Fibroblast of lung (primary cell): ENCODE measurements at regions not wholly inside any gene's neighbourhood (a gene's known extent, or its start where the extent isn't known, plus 50 kb on each side); places are given as distances from the start of the nearest gene placed in this dataset.

Experiments
- DNase-seq, 2 donors: peaks; one replicate each; pipeline versions ENCODE4 v3.0.0 to v3.0.0-alpha.2; 2010; ENCODE audit warnings: low read depth in 2 of 2
- H2AFZ ChIP-seq: 2 replicates; pipeline ENCODE4 v1.5.1; 2012; ENCODE audit warnings: low read length, control low read depth, inconsistent platforms
- H3K27ac ChIP-seq: 2 replicates; pipeline ENCODE4 v1.5.1; 2011; ENCODE audit warnings: low read length, control low read depth; ENCODE audit not compliant: insufficient read depth
- H3K27me3 ChIP-seq: 2 replicates; pipeline ENCODE4 v1.5.1; 2011; ENCODE audit warnings: mild to moderate bottlenecking, low read length; ENCODE audit not compliant: control insufficient read depth, insufficient read depth
- H3K36me3 ChIP-seq: 2 replicates; pipeline ENCODE4 v1.5.1; 2011; ENCODE audit warnings: low read length; ENCODE audit not compliant: control insufficient read depth, insufficient read depth
- H3K4me1 ChIP-seq: 2 replicates; pipeline ENCODE4 v1.5.1; 2011; ENCODE audit warnings: low read length; ENCODE audit not compliant: control insufficient read depth, insufficient read depth; ENCODE audit errors: extremely low read depth
- H3K4me2 ChIP-seq: 2 replicates; pipeline ENCODE4 v1.5.1; 2011; ENCODE audit warnings: low read length, control low read depth; ENCODE audit not compliant: insufficient read depth; ENCODE audit errors: extremely low read depth
- H3K4me3 ChIP-seq, 4 experiments: fragments of 200-600 bp in 1 of 4; sonication (generic) in 1 of 4; replicated peaks in 1 of 4; 2 replicates each; pipeline ENCODE4 v1.5.1; 2011 to 2016; ENCODE audit warnings: low read length in 4 of 4, low read depth in 3 of 4, mild to moderate bottlenecking in 3 of 4, control low read depth in 2 of 4, inconsistent platforms in 1 of 4, mixed read lengths in 1 of 4; ENCODE audit not compliant: insufficient read depth in 1 of 4; ENCODE audit errors: control extremely low read depth in 1 of 4
- H3K79me2 ChIP-seq: 2 replicates; pipeline ENCODE4 v1.5.1; 2012; ENCODE audit warnings: mild to moderate bottlenecking, low read length, inconsistent platforms; ENCODE audit not compliant: control insufficient read depth, insufficient read depth
- H3K9ac ChIP-seq: 2 replicates; pipeline ENCODE4 v1.5.1; 2011; ENCODE audit warnings: mild to moderate bottlenecking, low read length, control low read depth; ENCODE audit not compliant: insufficient read depth
- H3K9me3 ChIP-seq: 2 replicates; pipeline ENCODE4 v1.5.1; 2012; ENCODE audit warnings: low read depth, low read length; ENCODE audit not compliant: control insufficient read depth, insufficient read depth
- H4K20me1 ChIP-seq: 2 replicates; pipeline ENCODE4 v1.5.1; 2011; ENCODE audit warnings: low read length; ENCODE audit not compliant: control insufficient read depth, insufficient read depth; ENCODE audit errors: extremely low read depth
- EZH2 ChIP-seq: IDR thresholded peaks from 2 replicates; pipeline ENCODE4 v1.5.1; 2012; ENCODE audit warnings: low read length, control low read depth, mild to moderate bottlenecking; ENCODE audit errors: missing control alignments
- TF ChIP-seq, protein P1 (sequence below), 2 donors: IDR thresholded peaks in 1 of 2; conservative IDR thresholded peaks in 1 of 2; 1 replicate in 1 of 2; 2 replicates in 1 of 2; pipeline ENCODE4 v1.5.1; 2011 to 2012; ENCODE audit warnings: low read length in 2 of 2, control low read depth in 1 of 2, inconsistent platforms in 1 of 2, low read depth in 1 of 2, mild to moderate bottlenecking in 1 of 2

DNA sequence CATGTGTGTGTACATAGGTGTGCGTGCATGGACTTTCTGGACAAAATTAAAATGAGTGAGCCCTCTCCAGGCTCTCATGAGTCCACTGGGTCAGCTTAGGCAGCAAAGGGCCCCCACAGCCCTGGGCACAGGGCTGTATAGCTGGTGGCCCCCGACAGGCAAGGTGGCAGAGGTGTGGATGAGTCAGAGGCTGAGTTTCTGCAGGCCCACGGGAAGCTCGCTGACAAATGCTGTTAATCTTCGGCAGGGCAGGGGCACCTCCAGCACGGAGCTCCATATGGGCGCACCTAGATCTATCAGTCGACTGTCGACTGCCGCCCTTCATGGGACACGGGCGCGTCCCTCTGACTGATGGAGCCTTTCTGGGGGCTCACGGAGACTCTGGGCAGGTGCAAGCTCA, 181.1 kb downstream of the URI1 start:
- no peaks in the 10 kb centered on the region for H3K27me3 ChIP-seq
- no peak overlapping the region for H3K9ac ChIP-seq
- no peaks in the 10 kb centered on the region for H4K20me1 ChIP-seq
- H3K9me3 ChIP-seq: no peaks in the 10 kb centered on the region
- no peaks in the 10 kb centered on the region for H3K4me1 ChIP-seq
- H3K79me2 ChIP-seq: no peaks in the 10 kb centered on the region
- H2AFZ ChIP-seq: no peak overlapping the region
- TF ChIP-seq EZH2: no peak
- TF ChIP-seq, protein P1, sequence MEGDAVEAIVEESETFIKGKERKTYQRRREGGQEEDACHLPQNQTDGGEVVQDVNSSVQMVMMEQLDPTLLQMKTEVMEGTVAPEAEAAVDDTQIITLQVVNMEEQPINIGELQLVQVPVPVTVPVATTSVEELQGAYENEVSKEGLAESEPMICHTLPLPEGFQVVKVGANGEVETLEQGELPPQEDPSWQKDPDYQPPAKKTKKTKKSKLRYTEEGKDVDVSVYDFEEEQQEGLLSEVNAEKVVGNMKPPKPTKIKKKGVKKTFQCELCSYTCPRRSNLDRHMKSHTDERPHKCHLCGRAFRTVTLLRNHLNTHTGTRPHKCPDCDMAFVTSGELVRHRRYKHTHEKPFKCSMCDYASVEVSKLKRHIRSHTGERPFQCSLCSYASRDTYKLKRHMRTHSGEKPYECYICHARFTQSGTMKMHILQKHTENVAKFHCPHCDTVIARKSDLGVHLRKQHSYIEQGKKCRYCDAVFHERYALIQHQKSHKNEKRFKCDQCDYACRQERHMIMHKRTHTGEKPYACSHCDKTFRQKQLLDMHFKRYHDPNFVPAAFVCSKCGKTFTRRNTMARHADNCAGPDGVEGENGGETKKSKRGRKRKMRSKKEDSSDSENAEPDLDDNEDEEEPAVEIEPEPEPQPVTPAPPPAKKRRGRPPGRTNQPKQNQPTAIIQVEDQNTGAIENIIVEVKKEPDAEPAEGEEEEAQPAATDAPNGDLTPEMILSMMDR (conservative IDR thresholded peaks at IDR 0.05 in 1 of 2, IDR thresholded peaks at IDR 0.05 in 1 of 2; ENCODE audit: low read depth in 1 of 2, low read length in 2 of 2): no peak
- no peak overlapping the region for H3K27ac ChIP-seq
- no peak overlapping the region for H3K4me2 ChIP-seq
- H3K36me3 ChIP-seq: no peaks in the 10 kb centered on the region
- DNase-seq: no peak
- no peak overlapping the region for H3K4me3 ChIP-seq

DNA sequence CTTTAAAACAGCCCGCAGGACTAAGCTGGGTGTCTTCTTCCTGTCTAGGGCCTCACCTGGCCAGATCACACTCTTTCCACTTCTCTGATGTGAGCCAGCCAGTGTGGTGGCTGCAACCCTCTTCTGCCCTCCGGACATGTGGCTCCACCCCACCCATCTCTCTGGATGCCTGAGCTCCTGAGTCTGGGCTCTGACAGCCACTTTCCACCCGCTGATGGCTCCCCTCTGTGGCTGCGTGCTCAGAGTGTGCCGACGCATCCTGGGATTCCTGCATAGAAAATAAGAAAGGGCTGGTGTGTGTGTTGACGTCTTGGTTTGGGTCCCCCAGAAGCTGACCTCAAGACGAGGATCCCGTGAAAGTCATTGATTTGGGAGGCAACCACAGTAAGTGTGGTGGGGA, 181.6 kb downstream of the URI1 start:
- no peaks in the 10 kb centered on the region for H3K36me3 ChIP-seq
- no peak overlapping the region for H3K27ac ChIP-seq
- no peaks in the 10 kb centered on the region for H3K4me1 ChIP-seq
- H3K9me3 ChIP-seq: no peaks in the 10 kb centered on the region
- H3K4me3 ChIP-seq: no peak overlapping the region
- TF ChIP-seq, protein P1 (conservative IDR thresholded peaks at IDR 0.05 in 1 of 2, IDR thresholded peaks at IDR 0.05 in 1 of 2; ENCODE audit: low read depth in 1 of 2, low read length in 2 of 2): no peak
- TF ChIP-seq EZH2: no peak
- no peaks in the 10 kb centered on the region for H4K20me1 ChIP-seq
- H3K4me2 ChIP-seq: no peak overlapping the region
- DNase-seq: no peak
- no peak overlapping the region for H2AFZ ChIP-seq
- H3K79me2 ChIP-seq: no peaks in the 10 kb centered on the region
- no peak overlapping the region for H3K9ac ChIP-seq
- H3K27me3 ChIP-seq: no peaks in the 10 kb centered on the region

DNA sequence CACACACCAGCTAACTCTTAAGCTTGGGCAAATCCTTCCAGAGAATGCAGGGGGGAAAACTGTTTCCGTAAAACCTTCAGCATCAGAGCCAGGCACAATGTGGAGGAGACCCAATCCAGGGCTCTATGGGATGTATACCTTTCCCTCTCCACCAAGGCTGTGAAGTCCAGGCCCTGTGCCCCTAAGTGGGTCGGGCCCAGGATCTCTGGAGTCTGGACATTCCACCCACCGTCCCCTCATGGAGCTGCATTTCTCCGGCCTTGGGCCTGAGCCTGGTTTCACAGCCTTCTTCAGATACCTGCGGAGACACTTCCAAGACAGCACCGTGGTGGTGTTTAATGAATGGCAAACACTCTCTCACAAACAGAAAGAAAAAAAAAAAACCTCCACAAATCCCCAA, 186.2 kb downstream of the URI1 start:
- Histone ChIP-seq H3K79me2 (no peaks in the 10 kb centered on the region), H3K4me3 (no peak overlapping the region), H3K4me2 (no peak overlapping the region), H3K27ac (no peak overlapping the region), H3K36me3 (no peaks in the 10 kb centered on the region), H3K4me1 (no peaks in the 10 kb centered on the region), H2AFZ (no peak overlapping the region), H3K9ac (no peak overlapping the region), H4K20me1 (no peaks in the 10 kb centered on the region), H3K27me3 (no peaks in the 10 kb centered on the region), H3K9me3 (no peaks in the 10 kb centered on the region)
- TF ChIP-seq, protein P1 (conservative IDR thresholded peaks at IDR 0.05 in 1 of 2, IDR thresholded peaks at IDR 0.05 in 1 of 2; ENCODE audit: low read depth in 1 of 2, low read length in 2 of 2): no peak
- no peak for TF ChIP-seq EZH2
- no peak for DNase-seq
